HG02759 (cell line): ENCODE measurements at regions not wholly inside any gene's neighbourhood (a gene's known extent, or its start where the extent isn't known, plus 50 kb on each side); places are given as distances from the start of the nearest gene placed in this dataset.
"Not testable (repeated sequence)": the region's sequence is repeated elsewhere in the genome, so short reads cannot be mapped to it uniquely, and the experiment has no call there.

Source experiments
- ATAC-seq: cut with Tn5 transposase; IDR thresholded peaks from one replicate; pipeline ENCODE4 v1.9.1; 2021; ENCODE audit warnings: mild to moderate bottlenecking, moderate library complexity; ENCODE audit not compliant: unreplicated experiment

GRCh38 chr15:96165081-96165480 is 165.4 kb upstream of the NR2F2 start:
- no peak for ATAC-seq

GRCh38 chr15:96165775-96166174 is 164.7 kb upstream of the NR2F2 start:
- ATAC-seq: no peak

- ATAC-seq: no peak
These were observed 164.0 kb upstream of the NR2F2 start for GRCh38 chr15:96166223-96167200.

GRCh38 chr15:96170616-96170978 is 159.9 kb upstream of the NR2F2 start:
- ATAC-seq: not testable (repeated sequence)

GRCh38 chr15:96170979-96171739 is 159.3 kb upstream of the NR2F2 start:
- ATAC-seq: no peak

GRCh38 chr15:96171853-96172296 is 158.6 kb upstream of the NR2F2 start:
- ATAC-seq: no peak

- no peak for ATAC-seq
These were observed 158.1 kb upstream of the NR2F2 start for GRCh38 chr15:96172417-96172816.

- no peak for ATAC-seq
These were observed 153.7 kb upstream of the NR2F2 start for GRCh38 chr15:96176831-96177230.

GRCh38 chr15:96177279-96177678 is 153.2 kb upstream of the NR2F2 start:
- ATAC-seq: no peak

GRCh38 chr15:96180087-96180748 is 150.3 kb upstream of the NR2F2 start:
- no peak for ATAC-seq

GRCh38 chr15:96181217-96181616 is 149.3 kb upstream of the NR2F2 start:
- ATAC-seq: no peak

GRCh38 chr15:96181873-96182301 is 148.6 kb upstream of the NR2F2 start:
- no peak for ATAC-seq

- no peak for ATAC-seq
These were observed 147.6 kb upstream of the NR2F2 start for GRCh38 chr15:96182736-96183513.

GRCh38 chr15:96183514-96183850 is 147.0 kb upstream of the NR2F2 start:
- no peak for ATAC-seq

- ATAC-seq: no peak
These were observed 146.6 kb upstream of the NR2F2 start for GRCh38 chr15:96183867-96184266.

GRCh38 chr15:96184297-96184696 is 146.2 kb upstream of the NR2F2 start:
- ATAC-seq: no peak

- ATAC-seq: no peak
These were observed 144.4 kb upstream of the NR2F2 start for GRCh38 chr15:96186105-96186504.

GRCh38 chr15:96187341-96188305 is 142.9 kb upstream of the NR2F2 start:
- no peak for ATAC-seq

GRCh38 chr15:96197721-96198120 is 132.8 kb upstream of the NR2F2 start:
- no peak for ATAC-seq
